ENCODE measurements at regions not wholly inside any gene's neighbourhood (a gene's known extent, or its start where the extent isn't known, plus 50 kb on each side); places are given as distances from the start of the nearest gene placed in this dataset.
A peak's percentile ranks its signal among the peaks of the same experiment; 100 is the strongest.

DNA sequence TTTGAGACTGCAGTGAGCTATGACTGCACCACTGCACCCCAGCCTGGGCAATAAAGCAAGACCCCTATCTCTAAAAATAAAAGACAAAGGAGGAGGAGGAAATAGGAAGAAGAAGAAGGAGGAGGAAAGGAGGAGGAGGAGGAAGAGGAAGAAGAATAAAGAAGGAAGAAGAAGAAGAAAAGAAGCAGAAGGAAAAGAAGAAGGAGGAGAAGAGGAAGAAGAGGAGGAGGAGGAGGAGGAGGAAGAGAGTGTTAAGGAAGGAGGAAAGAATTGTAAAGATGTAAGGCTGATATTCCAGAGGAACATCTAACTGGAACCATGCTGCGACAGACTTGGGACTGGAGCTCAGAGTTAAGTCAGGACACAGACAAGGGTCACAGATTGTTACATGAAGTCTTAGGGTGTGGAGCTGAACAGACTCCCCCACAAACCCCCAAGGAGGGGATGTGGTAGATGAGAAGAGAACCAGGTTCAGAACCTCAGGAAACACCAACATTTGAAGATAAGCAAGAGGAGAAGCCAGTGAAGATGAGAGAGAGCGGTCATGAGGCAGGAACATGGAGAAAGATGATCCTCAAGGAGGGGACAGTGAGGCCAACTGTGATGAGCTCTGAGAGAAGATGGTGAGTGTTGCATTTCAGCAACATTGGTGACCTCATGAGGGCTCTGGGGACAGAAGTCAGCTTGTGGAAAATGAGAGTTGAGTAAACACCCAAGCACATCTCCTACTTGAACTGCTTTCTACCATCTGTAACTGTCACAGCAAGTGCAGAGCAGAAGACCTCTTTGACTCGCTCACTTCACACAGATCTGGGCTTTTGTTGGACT, 118.2 kb downstream of the CD164 start (continued):
- TF ChIP-seq ZNF407 (IDR thresholded peaks at IDR 0.05; ENCODE audit: low read depth) (no peak), NCOA6 (IDR thresholded peaks at IDR 0.05) (no peak), BCL6 (CRISPR knock-in tag; IDR thresholded peaks at IDR 0.05) (no peak), RAD51 (IDR thresholded peaks at IDR 0.05; ENCODE audit: borderline replicate concordance, low read depth) (no peak), OTX1 (CRISPR knock-in tag; IDR thresholded peaks at IDR 0.05) (0 out of 2 replicates have a peak, but pooled peaks have one; percentile 68), ZNF639 (CRISPR knock-in tag; conservative IDR thresholded peaks at IDR 0.05 in 1 of 2, IDR thresholded peaks at IDR 0.05 in 1 of 2) (no peak), FIP1L1 (IDR thresholded peaks at IDR 0.05; ENCODE audit: low read depth, low read length, poor library complexity, severe bottlenecking) (no peak), TAL1 (IDR thresholded peaks at IDR 0.05) (no peak), ZNF395 (CRISPR knock-in tag; IDR thresholded peaks at IDR 0.05) (no peak), ZNF165 (CRISPR knock-in tag; IDR thresholded peaks at IDR 0.05; ENCODE audit: borderline replicate concordance) (no peak), XRCC3 (IDR thresholded peaks at IDR 0.05) (no peak), ZNF232 (CRISPR knock-in tag; IDR thresholded peaks at IDR 0.05) (no peak), ELF4 (CRISPR knock-in tag; IDR thresholded peaks at IDR 0.05) (0 out of 2 replicates have a peak, but pooled peaks have one; percentile 42), DPF2 (IDR thresholded peaks at IDR 0.05) (no peak), ZNF785 (CRISPR knock-in tag; IDR thresholded peaks at IDR 0.05) (no peak), ZNF140 (CRISPR knock-in tag; IDR thresholded peaks at IDR 0.05) (no peak), MEIS2 (IDR thresholded peaks at IDR 0.05; ENCODE audit: partially characterized antibody) (peak; percentile 3), MXI1 (IDR thresholded peaks at IDR 0.05; ENCODE audit: low read depth, low read length) (no peak), BACH1 (tag; IDR thresholded peaks at IDR 0.05) (no peak)

All from K562 (cell line).